CD4-positive, alpha-beta T cell treated with Interleukin-4 for 1 hour (primary cell): ENCODE measurements at regions not wholly inside any gene's neighbourhood (a gene's known extent, or its start where the extent isn't known, plus 50 kb on each side); places are given as distances from the start of the nearest gene placed in this dataset.

Source experiments
- DNase-seq, 2 donors: peaks; one replicate each; pipeline ENCODE4 v3.0.0-alpha.2; 2020 to 2022

DNA sequence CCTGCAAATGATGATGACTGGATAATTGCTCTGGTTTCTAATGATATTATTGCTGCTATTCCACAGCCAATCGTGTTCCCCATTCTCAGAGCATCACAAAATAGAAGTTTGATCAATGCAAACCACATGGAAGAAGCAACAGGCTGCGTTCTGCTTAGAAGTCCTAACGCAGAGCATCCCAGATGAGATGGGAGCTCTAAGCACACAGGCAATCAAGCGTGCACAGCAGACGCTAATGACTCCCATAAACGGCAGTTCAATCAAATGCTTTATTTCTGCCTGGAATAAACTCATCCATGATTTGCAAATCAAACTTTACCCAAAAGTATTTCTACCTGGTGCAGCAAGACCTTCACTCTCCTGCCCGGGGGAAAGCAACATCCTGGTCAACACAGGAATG lies 304.2 kb downstream of the FBXO15 start:
- DNase-seq = no peak

DNA sequence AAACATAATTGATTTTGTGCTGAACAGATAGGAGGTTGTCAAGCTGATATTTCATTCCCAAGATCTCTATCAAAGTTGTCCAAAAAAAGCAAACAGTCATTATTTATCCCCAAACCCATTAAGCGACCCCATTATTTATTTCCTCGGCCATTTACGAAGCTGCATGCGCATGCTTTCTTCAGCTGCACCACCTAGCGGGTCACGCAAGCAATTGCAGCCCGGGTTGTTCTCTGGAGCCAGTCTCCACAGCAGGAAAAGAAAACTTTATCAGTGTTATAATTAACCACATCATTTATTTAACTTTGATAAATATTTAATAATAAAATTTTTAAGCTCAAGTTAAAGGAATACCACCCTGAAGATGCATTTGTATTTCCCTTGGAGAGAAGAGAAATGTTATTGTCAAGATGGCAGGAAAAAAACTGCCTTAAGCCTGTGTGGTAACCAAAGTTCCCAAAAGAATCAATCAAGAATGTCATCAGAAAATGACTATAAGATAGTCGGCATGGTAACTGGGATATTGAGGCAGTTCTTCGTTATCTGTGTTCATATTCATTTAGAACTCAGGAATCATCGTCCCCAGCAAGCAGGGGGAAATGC lies 304.7 kb downstream of the FBXO15 start:
- peak; percentile 17 to 19 for DNase-seq

DNA sequence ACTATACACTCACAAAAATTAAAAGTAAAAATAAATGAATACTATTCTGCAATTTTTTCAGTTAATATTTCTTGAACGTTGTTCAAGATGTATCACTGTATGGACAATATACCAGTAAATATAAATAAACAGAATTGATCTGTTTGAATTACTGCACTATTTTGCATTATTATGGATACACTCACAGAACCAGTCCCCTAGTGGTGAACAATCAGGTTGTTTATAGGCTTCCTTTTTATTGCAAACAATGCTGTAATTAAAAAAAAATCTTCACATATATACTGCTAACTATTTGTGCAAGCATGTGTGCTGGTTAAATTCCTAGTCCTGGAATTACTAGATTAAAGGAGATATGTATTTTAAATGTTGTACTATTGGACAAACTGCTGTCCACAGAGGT lies 306.0 kb downstream of the FBXO15 start:
- no peak for DNase-seq

DNA sequence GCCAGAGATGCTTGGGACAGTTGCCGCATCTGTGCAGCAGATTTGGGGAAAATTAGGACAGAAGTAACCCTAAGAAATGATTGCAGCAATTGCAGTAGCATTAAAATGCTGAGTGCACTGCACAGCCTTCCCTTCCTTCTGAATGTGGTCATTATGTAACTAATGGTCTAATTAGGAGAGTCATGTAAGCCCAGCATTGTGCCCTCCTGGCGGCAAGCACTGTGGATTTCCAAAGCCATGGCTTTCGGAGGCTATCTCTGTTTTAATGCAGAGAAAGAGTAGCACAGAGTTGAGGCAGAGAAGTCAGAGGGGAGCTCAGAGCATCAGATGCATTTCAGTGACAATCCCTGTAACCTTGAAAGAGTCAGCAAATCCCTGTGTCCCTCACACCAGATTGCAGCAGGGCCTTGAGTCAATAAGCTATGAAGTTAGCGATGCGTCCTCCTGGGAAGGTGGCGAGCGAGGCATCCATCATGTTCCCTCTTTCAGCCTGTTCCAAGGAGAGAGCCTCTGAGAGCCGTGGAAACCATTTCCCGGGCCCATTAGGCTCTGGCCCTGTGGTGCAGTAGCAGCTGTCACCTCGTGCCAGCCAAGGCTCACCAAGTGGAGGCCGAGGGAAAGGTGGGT lies 307.2 kb downstream of the FBXO15 start:
- DNase-seq = no peak

DNA sequence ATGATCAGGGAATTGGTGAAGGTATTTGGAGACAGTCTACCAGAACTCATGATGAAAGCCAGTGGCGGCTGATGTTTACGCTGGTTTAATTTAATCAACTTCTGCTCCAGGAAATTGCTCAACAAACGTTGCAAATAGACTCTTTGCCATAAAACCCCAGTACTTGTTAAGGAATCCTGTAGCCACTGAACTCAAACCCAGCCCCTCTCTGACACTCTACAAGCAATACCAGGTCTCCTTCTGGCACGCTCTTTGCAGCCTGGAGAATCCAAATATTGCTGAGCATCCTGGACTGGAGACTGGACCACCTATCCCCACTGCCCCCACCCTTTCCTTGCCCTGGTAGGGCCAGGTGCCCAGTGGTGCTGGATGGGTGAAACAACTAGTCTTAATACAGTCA lies 308.2 kb downstream of the FBXO15 start:
- DNase-seq = no peak

DNA sequence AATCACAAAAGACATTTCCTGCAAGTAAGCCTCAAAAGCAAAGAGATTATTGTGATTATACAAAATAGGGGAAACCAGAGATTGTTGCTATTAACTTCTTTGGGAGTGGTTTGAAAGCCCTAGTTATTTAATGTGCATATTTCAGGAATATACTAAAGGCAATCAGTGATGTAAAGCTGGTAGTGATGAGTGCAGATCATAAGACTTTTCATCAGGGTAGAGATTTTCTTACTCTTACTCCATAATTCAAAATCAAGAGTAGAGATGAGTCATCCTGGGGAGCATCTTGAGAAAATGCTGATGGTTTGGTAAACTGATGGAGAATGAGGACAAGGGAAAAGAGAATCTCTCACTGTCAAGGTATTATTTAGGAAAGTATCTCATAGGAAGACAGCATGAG lies 309.5 kb downstream of the FBXO15 start:
- DNase-seq = no peak

DNA sequence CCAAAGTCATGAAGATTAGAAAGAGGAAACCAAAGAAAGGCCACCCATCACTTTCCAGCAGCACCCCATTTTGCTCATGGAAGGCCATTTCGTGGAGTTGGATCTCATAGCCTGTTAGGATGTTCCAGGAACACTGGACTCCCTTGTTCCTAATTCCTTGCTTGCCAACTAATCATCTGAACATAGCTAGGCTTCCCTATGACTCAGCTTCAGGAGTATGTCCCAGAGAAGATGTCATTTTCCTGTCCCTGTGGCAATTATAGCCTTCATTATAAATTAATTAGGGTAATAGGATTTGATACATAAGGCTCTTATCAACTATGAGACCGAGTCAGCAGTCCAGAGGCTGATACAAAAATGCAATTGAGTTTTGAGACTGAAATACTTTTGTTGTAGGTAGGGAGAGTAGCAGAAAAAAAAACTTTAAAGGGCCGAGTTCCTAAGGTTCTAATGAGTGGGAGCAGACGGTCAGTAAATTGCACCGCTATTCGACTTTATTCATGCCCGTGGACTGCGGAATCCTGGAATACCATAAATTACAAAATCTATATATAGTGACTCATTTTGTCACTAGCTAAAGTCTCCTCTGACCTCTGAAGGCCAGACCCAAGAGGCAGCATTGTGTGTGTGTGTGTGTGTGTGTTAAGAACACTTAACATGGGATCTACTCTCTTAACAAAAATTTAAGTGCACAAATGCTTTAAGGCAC lies 311.8 kb downstream of the FBXO15 start:
- no peak for DNase-seq

DNA sequence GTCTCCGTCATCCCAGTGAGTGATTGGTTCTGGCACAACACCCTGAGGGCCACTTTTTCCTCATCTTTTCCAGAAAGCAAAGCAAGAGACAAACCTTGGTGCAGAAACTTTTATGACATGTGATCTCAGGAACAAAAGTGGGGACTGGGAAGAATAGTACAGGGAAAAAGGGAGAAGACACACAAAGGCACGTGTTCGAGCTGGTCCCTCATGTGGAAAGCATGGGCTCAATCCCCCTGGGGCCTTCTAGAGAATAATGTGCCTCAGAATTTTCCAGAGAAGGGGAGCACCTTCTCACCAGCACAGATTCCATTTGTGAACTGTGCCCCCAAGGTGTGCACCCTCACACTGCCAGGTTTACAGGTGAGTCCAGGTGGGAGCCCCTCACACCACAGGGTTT lies 312.6 kb downstream of the FBXO15 start:
- no peak for DNase-seq

DNA sequence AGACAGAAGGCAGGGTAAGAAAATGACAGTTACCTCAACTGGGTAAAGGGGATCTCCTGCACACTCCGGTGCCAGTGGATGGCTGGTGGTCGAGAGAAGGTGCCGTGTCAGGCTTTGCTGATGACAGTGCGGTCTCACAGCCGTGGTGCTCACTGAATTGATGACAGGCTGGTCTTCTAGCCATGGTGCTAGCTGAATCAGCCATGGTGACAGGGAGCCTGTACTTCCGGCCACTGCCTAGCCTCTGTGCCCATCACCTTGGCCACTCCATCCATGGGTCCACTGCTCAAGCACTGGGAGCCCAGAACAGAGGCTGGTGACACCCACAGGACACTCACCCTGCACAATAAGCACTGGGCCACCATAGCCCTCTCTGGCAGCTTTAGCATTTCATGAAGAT lies 315.9 kb downstream of the FBXO15 start:
- no peak for DNase-seq

DNA sequence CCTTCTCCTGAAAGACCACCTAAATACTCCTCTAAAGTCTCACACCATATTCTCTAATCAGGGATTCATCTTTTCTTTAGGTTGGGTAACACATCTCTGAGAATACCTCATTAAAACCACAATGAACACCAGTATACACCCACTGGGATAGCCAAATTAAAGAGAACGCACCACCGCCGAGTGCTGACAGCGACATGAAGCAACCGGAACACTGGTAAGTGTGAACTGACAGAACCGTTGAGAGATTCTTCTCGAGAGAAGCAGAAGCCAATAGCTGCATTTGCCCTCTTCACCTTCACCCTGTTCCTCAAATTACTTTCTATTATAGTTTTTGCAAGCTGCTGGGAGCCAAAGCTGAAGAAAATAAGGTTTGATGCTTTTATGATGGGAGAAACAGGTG lies 318.5 kb downstream of the FBXO15 start:
- no peak for DNase-seq

DNA sequence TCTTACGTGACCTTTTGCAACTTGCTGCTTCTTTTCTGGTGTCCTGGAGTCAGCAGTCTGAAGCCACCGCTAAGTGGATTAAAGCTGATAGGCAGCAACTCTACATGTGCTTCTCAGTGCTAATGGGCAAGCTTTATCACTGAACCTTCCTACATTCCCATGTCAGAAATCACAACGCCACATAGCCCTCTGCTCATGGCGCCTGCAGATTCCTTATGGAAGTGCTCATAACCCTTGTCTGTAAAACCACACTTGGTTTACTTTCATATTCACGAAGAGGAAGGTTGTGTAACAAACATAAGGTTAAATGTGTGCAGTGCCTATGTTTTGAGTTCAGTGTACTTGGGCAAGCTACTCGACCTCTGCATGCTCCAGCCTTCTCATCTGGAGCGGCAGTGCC lies 319.8 kb downstream of the FBXO15 start:
- no peak for DNase-seq

DNA sequence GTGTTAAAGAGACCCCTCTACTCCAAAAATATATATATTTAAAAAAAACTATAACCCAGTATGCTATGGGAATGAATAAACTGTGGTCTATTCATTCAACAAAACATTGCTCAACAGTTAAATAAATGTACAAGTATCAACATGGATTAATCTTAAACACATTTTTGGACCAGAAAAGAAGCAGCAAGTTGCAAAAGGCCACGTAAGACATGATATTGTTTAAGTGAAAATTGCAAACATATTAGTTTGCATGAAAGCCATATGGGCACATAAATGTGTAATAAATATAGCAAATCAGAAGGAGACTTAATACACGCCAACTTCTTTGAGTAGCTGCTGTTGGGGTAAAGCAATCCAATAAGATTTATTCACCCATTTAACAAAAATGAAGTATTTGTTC lies 321.5 kb downstream of the FBXO15 start:
- no peak for DNase-seq

DNA sequence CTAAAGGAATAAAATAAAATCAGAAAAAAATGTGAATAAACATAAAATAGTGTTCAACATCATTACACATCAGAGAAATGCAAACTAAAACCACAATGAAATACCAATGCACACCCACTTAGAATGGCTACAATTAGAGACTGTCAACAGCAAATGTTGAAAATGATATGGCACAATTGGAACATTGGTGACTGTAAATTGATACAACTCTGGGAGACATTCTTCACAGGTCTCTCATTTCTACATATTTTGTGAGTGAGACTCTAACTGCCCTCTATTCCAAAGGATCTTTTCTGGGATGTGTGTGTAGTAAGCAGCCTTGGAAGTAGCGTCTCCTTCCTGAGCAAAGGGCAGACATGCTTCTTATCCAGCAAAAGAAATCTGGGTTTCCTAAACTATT lies 323.0 kb downstream of the FBXO15 start:
- no peak for DNase-seq

DNA sequence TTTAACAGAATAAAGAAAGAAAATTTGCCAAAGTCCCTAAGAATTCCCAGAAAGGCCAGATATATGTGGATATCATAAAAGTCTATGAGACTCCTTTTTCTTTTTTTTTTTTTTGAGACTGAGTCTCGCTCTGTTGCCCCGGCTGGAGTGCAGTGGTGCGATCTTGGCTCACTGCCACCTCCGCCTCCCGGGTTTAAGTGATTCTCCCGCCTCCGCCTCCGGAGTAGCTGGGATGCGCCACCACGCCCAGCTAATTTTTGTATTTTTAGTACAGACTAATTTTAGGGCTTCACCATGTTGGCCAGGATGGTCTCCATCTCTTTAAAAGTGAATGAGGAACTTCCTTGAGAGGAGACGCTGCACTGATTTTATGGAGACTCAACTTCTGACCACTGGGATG lies 335.2 kb downstream of the FBXO15 start:
- DNase-seq = no peak

DNA sequence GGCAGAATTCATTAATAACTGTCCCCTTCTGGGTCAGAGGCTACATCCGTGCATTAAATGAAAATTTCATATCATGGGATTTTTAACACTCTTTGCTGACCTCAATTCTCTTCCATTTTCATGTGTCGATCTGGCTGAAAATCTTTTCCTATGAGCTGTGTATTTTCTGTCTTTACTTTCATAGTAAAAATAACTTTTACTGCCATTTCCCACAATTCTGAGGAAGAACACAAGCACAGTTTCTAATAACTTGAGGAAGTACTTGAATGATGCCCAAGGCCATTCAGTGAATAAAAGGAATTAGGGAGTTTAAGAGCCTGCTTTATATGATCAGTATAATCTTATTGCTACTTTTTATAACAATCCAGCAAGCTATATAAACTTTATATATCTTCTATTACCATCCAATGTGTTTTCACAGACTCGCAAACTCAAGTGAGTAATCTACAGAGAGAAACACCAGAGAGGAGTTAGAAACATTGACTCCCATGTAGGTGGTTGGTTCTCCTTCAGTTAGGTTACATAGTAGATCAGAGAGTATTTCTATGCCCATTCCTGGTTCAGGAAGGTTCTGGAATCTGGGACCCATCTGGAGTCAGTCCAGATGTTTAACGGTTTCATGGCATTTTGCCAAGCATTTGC lies 340.0 kb downstream of the FBXO15 start:
- no peak for DNase-seq

DNA sequence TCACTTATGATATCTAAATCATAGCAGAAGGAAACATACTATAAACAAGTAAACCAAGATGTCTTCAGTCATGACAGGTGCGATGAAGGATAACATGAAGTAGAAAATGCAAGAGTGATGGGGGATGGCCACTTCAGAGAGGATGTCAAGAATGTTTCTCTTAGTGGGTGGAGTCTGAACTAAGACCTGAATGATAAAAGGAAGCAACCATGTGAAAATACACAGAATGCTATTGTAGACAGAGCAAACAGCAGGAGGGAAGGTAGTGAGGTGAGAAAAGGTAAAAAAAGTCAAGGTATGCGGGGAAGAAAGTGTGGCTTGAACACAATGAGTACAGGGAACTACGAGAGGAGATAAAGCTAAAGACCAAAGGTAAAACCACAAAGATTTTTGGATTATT lies 341.6 kb downstream of the FBXO15 start:
- DNase-seq = no peak

DNA sequence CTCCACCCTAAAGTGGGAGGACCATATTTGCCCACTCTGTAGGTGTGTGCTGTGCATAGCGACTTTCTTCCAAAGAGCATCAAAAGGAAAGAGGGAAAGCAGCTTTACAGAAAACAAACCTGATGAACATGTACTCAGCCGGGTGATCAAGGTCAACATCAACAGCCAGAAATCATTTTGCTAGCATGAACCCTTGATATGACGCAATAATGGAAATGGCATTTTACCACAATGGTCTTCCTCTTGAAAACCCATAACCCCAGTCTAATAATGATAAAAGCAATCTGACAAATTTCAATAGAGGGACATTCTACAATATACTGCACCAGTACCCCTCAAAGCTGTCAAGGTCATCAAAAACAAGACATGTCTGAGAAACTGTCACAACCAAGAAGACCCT lies 350.2 kb downstream of the FBXO15 start:
- no peak for DNase-seq

DNA sequence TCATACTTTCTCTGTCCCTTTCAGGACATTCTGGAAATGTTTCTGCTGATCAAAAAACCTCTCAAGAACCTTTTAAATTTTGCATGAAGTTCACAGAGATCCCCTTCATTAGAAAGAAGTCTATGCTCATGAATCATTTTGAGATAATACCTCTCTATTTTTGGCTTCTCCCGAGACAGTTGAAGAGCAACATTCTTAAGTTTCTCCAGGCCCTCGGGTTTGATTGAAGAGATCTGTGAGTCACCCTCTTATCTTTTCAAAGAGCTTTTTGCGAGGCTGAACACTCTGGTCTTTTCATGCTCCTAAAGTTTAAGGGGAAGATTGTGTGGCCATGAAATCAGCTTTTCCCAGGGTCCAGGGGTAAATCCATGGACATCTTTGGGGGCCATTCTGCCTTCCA lies 354.2 kb downstream of the FBXO15 start:
- DNase-seq = no peak

DNA sequence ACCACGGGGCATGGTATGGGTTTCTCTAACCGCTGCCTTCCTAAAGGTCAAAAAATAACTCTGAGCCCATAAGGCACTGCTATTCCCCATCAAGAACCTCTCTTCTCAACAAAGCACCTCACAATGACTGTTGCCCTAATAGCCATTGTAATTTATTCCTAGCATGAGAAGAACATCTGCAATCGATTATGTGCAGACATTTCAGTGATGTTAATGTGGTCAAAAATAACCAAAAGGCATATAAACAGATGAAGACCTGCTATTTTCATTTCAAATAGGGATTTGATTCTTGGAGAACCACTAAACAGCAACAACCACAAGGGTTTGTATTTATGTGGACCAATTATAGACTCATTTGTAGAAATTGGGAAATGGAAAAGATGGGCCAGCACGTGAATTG lies 356.6 kb downstream of the FBXO15 start:
- DNase-seq = no peak

DNA sequence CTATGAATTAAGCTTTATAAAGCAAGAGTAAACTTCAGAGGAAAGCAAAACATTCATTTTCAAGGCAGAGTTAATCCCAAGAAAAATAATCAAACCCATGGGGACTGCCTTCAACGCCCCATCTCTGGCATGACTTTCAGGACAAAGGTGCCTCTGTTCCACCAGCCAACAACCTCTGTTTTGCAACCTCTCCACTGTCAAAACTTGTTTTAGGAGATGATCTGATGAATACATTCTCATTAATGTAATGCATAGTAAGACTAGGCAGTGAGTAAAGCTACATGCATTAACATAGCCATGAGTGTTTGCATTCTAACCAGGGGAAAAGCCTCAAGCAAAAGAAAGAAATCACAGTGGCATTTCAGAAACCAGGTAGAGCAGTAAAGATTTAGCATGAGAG lies 357.0 kb downstream of the FBXO15 start:
- DNase-seq = no peak

DNA sequence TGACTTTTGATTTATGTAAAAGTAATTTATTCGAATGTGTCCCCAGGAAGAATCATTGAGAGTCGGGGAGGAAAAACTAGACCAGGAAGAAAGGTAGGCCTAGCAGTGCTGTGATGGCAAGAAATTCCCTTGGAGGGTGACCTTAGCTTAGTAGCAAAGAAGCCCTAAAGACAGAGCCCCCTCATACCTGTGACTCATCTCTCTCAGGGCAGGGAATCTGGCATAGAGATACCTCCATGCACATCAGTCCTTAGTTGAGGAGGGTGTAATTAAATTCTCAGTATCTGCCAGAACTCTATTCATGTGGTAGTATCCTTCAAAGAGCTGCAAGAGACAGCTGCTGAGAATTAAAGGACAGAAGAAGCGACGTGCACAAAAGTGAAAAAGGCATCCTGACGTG lies 360.3 kb downstream of the FBXO15 start:
- DNase-seq = no peak

DNA sequence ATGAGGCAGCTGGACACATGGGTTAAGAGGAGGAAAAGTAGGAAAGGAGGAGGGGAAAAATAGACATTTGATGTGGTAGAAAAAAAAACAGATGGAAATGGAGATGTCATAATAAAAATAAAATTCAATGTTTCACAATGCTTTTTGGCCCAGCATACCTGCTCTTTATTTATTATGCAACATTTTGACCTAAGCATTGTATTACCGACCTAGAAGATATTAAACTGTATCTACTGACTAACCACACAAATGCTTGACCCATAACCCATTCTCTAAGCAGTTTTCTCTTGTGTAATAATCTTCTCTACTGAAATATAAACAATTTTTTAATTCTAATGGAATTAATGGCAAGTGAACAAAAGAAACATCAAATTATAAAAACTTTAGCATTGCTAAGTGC lies 362.3 kb downstream of the FBXO15 start:
- DNase-seq = no peak

DNA sequence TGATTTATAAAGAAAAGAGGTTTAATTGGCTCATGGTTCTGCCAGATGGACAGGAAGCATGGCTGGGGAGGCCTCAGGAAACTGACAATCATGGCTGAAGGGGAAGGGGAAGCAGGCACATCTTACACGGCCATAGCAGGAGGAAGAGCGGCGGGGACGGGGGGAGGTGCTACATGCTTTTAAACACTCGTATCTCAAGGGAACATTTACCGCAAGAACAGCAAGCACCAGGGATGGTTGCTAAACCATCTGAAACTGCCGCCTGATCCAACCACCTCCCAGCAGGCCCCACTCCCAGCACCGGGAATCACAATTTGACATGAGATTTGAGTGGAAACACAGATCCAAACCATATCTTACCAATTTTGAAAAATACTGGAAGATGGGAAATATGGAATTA lies 362.8 kb downstream of the FBXO15 start:
- DNase-seq = no peak

DNA sequence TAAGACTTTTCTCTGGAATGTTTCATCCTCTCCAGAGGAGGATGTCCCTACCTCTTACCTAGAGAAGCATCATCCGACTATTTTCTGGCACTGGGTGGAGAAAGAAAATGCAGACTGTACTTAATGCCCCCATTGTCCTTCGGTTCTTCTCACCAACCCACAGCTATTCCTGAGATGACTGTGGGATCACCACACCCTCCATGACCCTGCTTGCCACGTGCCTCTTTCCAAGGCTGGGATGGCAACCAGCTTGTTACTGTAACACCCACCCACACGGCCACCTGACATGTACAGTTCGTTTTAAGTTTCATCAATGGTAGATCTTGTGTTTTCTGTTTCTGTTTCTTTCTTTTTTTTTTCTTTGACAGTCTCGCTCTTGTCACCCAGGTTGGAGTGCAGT lies 365.2 kb downstream of the FBXO15 start:
- no peak for DNase-seq
